Mammary epithelial cell (primary cell): ENCODE measurements at regions not wholly inside any gene's neighbourhood (a gene's known extent, or its start where the extent isn't known, plus 50 kb on each side); places are given as distances from the start of the nearest gene placed in this dataset.

Source experiments
- CTCF ChIP-seq, 2 donors: IDR thresholded peaks in 1 of 2; conservative IDR thresholded peaks in 1 of 2; 2 replicates each; pipeline ENCODE4 v1.5.1; 2011 to 2012; ENCODE audit warnings: inconsistent platforms in 2 of 2, low read length in 2 of 2, mild to moderate bottlenecking in 2 of 2, control low read depth in 1 of 2, low read depth in 1 of 2; ENCODE audit not compliant: insufficient read depth in 1 of 2; ENCODE audit errors: extremely low read depth in 1 of 2
- EZH2 ChIP-seq: IDR thresholded peaks from 2 replicates; pipeline ENCODE4 v1.6.1; 2012; ENCODE audit warnings: low read length, inconsistent platforms, borderline replicate concordance

- TF ChIP-seq CTCF (conservative IDR thresholded peaks at IDR 0.05 in 1 of 2, IDR thresholded peaks at IDR 0.05 in 1 of 2; ENCODE audit: extremely low read depth in 1 of 2, insufficient read depth in 1 of 2, low read depth in 1 of 2, low read length in 2 of 2), result no peak
- TF ChIP-seq EZH2, result no peak
These were observed 124.4 kb upstream of the PZP start for GRCh38 chr12:9332564-9332963.
